ENCODE measurements at regions not wholly inside any gene's neighbourhood (a gene's known extent, or its start where the extent isn't known, plus 50 kb on each side); places are given as distances from the start of the nearest gene placed in this dataset.
"Not testable (repeated sequence)": the region's sequence is repeated elsewhere in the genome, so short reads cannot be mapped to it uniquely, and the experiment has no call there.

DNA sequence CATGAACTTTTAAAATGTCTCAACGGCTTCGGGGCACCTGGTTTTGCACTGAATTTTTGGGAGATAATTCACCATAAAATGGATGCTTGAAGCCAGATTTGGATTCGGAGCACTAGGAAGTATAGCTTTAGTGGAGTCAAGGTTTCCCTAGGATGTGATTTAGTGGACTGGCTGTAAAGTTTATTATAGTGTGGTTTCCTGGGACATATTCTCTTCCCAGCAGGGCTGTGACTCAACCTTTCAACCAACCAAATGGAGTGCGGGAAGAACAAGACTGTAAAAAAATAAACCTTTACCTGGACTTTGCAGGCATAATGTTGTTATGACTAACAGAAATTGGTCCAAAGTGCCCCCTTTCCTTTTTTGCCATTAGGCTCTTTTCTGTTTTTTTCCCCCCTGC is 327.4 kb upstream of the MAN1A1 start:
- H3K9me3 ChIP-seq (ENCODE audit: control insufficient read depth, low read length): no peaks in the 10 kb centered on the region
- H3K4me1 ChIP-seq (ENCODE audit: control insufficient read depth, insufficient read depth, low read length): no peaks in the 10 kb centered on the region
- no peak overlapping the region for H3K9ac ChIP-seq (ENCODE audit: low read length)
- DNase-seq (ENCODE audit: low read depth): no peak
- no peak overlapping the region for H3K4me3 ChIP-seq (ENCODE audit: low read length)
- H3K27me3 ChIP-seq (replicated peaks; ENCODE audit: control insufficient read depth, insufficient read depth, low read length): no peaks in the 10 kb centered on the region
- no peaks in the 10 kb centered on the region for H3K36me3 ChIP-seq (ENCODE audit: control insufficient read depth, insufficient read depth, low read length, severe bottlenecking)

- no peaks in the 10 kb centered on the region for H3K9me3 ChIP-seq (ENCODE audit: control insufficient read depth, low read length)
- H3K9ac ChIP-seq (ENCODE audit: low read length): no peak overlapping the region
- no peak for DNase-seq (ENCODE audit: low read depth)
- H3K4me1 ChIP-seq (ENCODE audit: control insufficient read depth, insufficient read depth, low read length): no peaks in the 10 kb centered on the region
- H3K36me3 ChIP-seq (ENCODE audit: control insufficient read depth, insufficient read depth, low read length, severe bottlenecking): no peaks in the 10 kb centered on the region
- no peak overlapping the region for H3K4me3 ChIP-seq (ENCODE audit: low read length)
- H3K27me3 ChIP-seq (replicated peaks; ENCODE audit: control insufficient read depth, insufficient read depth, low read length): no peaks in the 10 kb centered on the region
Measured at GRCh38 chr6:119676230-119676629, 326.7 kb upstream of the MAN1A1 start.

DNA sequence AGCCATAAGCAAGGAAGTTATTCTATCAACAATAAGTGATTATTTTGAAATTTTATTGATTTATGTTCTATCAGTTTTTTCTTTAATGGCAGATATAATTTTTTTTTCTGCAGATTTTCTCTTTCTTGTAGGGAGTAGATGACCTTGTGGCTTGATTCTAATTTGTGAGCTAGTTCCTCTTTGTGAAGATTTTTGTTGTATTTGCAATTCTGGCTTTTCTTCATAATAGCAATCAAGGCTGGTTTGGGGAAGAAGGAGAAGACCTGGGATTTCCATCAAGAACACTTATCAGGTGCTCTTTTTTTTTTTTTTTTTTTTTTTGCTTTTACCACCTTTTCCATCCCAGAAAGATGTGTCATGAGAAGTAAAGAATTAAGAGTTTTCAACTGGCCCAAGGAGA is 324.2 kb upstream of the MAN1A1 start:
- DNase-seq (ENCODE audit: low read depth): no peak
- no peaks in the 10 kb centered on the region for H3K36me3 ChIP-seq (ENCODE audit: control insufficient read depth, insufficient read depth, low read length, severe bottlenecking)
- H3K9ac ChIP-seq (ENCODE audit: low read length): no peak overlapping the region
- H3K4me1 ChIP-seq (ENCODE audit: control insufficient read depth, insufficient read depth, low read length): no peaks in the 10 kb centered on the region
- H3K9me3 ChIP-seq (ENCODE audit: control insufficient read depth, low read length): no peaks in the 10 kb centered on the region
- H3K4me3 ChIP-seq (ENCODE audit: low read length): no peak overlapping the region
- no peaks in the 10 kb centered on the region for H3K27me3 ChIP-seq (replicated peaks; ENCODE audit: control insufficient read depth, insufficient read depth, low read length)

- no peaks in the 10 kb centered on the region for H3K27me3 ChIP-seq (replicated peaks; ENCODE audit: control insufficient read depth, insufficient read depth, low read length)
- no peaks in the 10 kb centered on the region for H3K9me3 ChIP-seq (ENCODE audit: control insufficient read depth, low read length)
- H3K9ac ChIP-seq (ENCODE audit: low read length): no peak overlapping the region
- H3K4me1 ChIP-seq (ENCODE audit: control insufficient read depth, insufficient read depth, low read length): no peaks in the 10 kb centered on the region
- H3K4me3 ChIP-seq (ENCODE audit: low read length): no peak overlapping the region
- no peaks in the 10 kb centered on the region for H3K36me3 ChIP-seq (ENCODE audit: control insufficient read depth, insufficient read depth, low read length, severe bottlenecking)
- no peak for DNase-seq (ENCODE audit: low read depth)
Measured at GRCh38 chr6:119672725-119673124, 323.2 kb upstream of the MAN1A1 start.

- no peaks in the 10 kb centered on the region for H3K4me1 ChIP-seq (ENCODE audit: control insufficient read depth, insufficient read depth, low read length)
- no peak for DNase-seq (ENCODE audit: low read depth)
- no peaks in the 10 kb centered on the region for H3K27me3 ChIP-seq (replicated peaks; ENCODE audit: control insufficient read depth, insufficient read depth, low read length)
- no peaks in the 10 kb centered on the region for H3K9me3 ChIP-seq (ENCODE audit: control insufficient read depth, low read length)
- no peaks in the 10 kb centered on the region for H3K36me3 ChIP-seq (ENCODE audit: control insufficient read depth, insufficient read depth, low read length, severe bottlenecking)
- no peak overlapping the region for H3K4me3 ChIP-seq (ENCODE audit: low read length)
- no peak overlapping the region for H3K9ac ChIP-seq (ENCODE audit: low read length)
Measured at GRCh38 chr6:119671105-119671504, 321.5 kb upstream of the MAN1A1 start.

DNA sequence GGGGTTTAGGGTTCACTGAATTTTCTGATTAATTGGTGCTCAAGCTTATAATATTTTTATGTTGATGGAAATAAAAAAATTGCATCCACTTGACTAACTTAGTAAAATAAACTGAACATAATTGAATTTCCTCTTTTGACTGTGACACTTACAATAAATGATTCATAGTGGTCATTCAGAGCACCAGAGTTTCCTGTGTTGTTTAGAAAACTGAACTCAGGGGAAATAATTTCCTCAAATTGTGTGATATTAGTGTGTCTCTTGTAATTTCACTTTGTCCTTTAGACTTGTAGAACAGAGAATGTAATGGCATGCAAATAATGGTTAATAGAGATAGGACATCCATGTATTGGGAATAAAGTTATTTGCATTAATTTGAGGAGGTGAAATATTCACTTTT is 319.7 kb upstream of the MAN1A1 start:
- Histone ChIP-seq H3K9ac (ENCODE audit: low read length) (no peak overlapping the region), H3K9me3 (ENCODE audit: control insufficient read depth, low read length) (no peaks in the 10 kb centered on the region), H3K4me3 (ENCODE audit: low read length) (no peak overlapping the region), H3K4me1 (ENCODE audit: control insufficient read depth, insufficient read depth, low read length) (no peaks in the 10 kb centered on the region), H3K27me3 (replicated peaks; ENCODE audit: control insufficient read depth, insufficient read depth, low read length) (no peaks in the 10 kb centered on the region), H3K36me3 (ENCODE audit: control insufficient read depth, insufficient read depth, low read length, severe bottlenecking) (no peaks in the 10 kb centered on the region)
- DNase-seq (ENCODE audit: low read depth): peak; percentile 20

- not testable (repeated sequence) for H3K4me1 ChIP-seq (ENCODE audit: control insufficient read depth, insufficient read depth, low read length); H3K9ac ChIP-seq (ENCODE audit: low read length); H3K4me3 ChIP-seq (ENCODE audit: low read length); H3K27me3 ChIP-seq (replicated peaks; ENCODE audit: control insufficient read depth, insufficient read depth, low read length); DNase-seq (ENCODE audit: low read depth); H3K36me3 ChIP-seq (ENCODE audit: control insufficient read depth, insufficient read depth, low read length, severe bottlenecking); H3K9me3 ChIP-seq (ENCODE audit: control insufficient read depth, low read length)
Measured at GRCh38 chr6:119665432-119665831, 315.9 kb upstream of the MAN1A1 start.

- Histone ChIP-seq H3K9ac (ENCODE audit: low read length) (no peak overlapping the region), H3K27me3 (replicated peaks; ENCODE audit: control insufficient read depth, insufficient read depth, low read length) (no peaks in the 10 kb centered on the region), H3K4me3 (ENCODE audit: low read length) (no peak overlapping the region), H3K9me3 (ENCODE audit: control insufficient read depth, low read length) (no peaks in the 10 kb centered on the region), H3K4me1 (ENCODE audit: control insufficient read depth, insufficient read depth, low read length) (no peaks in the 10 kb centered on the region), H3K36me3 (ENCODE audit: control insufficient read depth, insufficient read depth, low read length, severe bottlenecking) (no peaks in the 10 kb centered on the region)
- no peak for DNase-seq (ENCODE audit: low read depth)
Measured at GRCh38 chr6:119661628-119662027, 312.1 kb upstream of the MAN1A1 start.

DNA sequence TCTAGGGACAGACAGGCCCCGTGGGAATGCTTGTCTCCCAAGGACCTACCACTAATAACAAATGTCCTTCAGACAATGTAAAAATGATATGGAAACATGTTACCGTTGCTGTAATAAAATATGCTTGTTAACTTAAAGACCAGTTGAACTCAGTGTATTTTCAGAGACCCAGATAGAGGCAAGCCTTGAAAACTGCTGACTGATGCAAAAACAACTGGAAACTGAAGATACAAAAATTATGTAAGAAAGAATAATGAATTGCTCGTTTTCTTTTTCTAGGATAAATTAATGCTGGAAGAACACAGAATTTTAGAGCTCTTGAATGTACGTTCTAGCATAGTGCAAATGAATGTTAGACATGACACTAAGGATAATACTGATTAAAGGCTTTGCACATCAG is 311.5 kb upstream of the MAN1A1 start:
- H3K9ac ChIP-seq (ENCODE audit: low read length): no peak overlapping the region
- no peak for DNase-seq (ENCODE audit: low read depth)

GRCh38 chr6:119658917-119659316 is 309.4 kb upstream of the MAN1A1 start:
- Histone ChIP-seq H3K9me3 (ENCODE audit: control insufficient read depth, low read length) (no peaks in the 10 kb centered on the region), H3K4me1 (ENCODE audit: control insufficient read depth, insufficient read depth, low read length) (no peaks in the 10 kb centered on the region), H3K36me3 (ENCODE audit: control insufficient read depth, insufficient read depth, low read length, severe bottlenecking) (no peaks in the 10 kb centered on the region), H3K4me3 (ENCODE audit: low read length) (no peak overlapping the region), H3K27me3 (replicated peaks; ENCODE audit: control insufficient read depth, insufficient read depth, low read length) (no peaks in the 10 kb centered on the region), H3K9ac (ENCODE audit: low read length) (no peak overlapping the region)
- no peak for DNase-seq (ENCODE audit: low read depth)

More for the DNA sequence above, 311.5 kb upstream of the MAN1A1 start:
- no peaks in the 10 kb centered on the region for H3K9me3 ChIP-seq (ENCODE audit: control insufficient read depth, low read length)
- no peaks in the 10 kb centered on the region for H3K4me1 ChIP-seq (ENCODE audit: control insufficient read depth, insufficient read depth, low read length)
- no peak overlapping the region for H3K4me3 ChIP-seq (ENCODE audit: low read length)
- H3K27me3 ChIP-seq (replicated peaks; ENCODE audit: control insufficient read depth, insufficient read depth, low read length): no peaks in the 10 kb centered on the region
- H3K36me3 ChIP-seq (ENCODE audit: control insufficient read depth, insufficient read depth, low read length, severe bottlenecking): no peaks in the 10 kb centered on the region

GRCh38 chr6:119655124-119655523 is 305.6 kb upstream of the MAN1A1 start:
- no peak overlapping the region for H3K4me3 ChIP-seq (ENCODE audit: low read length)
- no peak overlapping the region for H3K9ac ChIP-seq (ENCODE audit: low read length)
- no peaks in the 10 kb centered on the region for H3K27me3 ChIP-seq (replicated peaks; ENCODE audit: control insufficient read depth, insufficient read depth, low read length)
- no peaks in the 10 kb centered on the region for H3K9me3 ChIP-seq (ENCODE audit: control insufficient read depth, low read length)
- no peaks in the 10 kb centered on the region for H3K36me3 ChIP-seq (ENCODE audit: control insufficient read depth, insufficient read depth, low read length, severe bottlenecking)
- H3K4me1 ChIP-seq (ENCODE audit: control insufficient read depth, insufficient read depth, low read length): no peaks in the 10 kb centered on the region
- DNase-seq (ENCODE audit: low read depth): no peak

DNA sequence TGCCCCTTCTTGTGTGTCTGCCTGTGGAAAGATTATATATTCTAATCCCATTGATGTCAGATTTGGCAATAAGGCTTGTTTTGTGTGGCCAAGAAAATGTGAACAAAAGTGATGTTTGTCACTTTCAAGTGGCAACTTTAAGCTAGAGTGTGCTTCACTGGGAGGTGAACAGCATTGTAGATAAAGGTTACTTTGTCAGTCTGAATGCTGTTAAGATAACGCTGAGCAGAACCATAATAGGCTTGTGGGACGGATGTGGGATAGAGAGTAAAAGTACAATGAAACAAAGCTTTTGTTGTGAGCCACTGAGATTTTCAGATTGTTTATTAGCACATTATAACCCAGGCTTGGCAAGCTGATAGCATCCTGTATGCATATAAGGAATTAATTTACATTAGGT is 303.8 kb upstream of the MAN1A1 start:
- Histone ChIP-seq H3K9ac (ENCODE audit: low read length) (no peak overlapping the region), H3K4me1 (ENCODE audit: control insufficient read depth, insufficient read depth, low read length) (no peaks in the 10 kb centered on the region), H3K27me3 (replicated peaks; ENCODE audit: control insufficient read depth, insufficient read depth, low read length) (no peaks in the 10 kb centered on the region), H3K4me3 (ENCODE audit: low read length) (no peak overlapping the region), H3K9me3 (ENCODE audit: control insufficient read depth, low read length) (no peaks in the 10 kb centered on the region), H3K36me3 (ENCODE audit: control insufficient read depth, insufficient read depth, low read length, severe bottlenecking) (no peaks in the 10 kb centered on the region)
- DNase-seq (ENCODE audit: low read depth): no peak

All from adipocyte (in vitro differentiated cells).